ENCODE measurements at regions not wholly inside any gene's neighbourhood (a gene's known extent, or its start where the extent isn't known, plus 50 kb on each side); places are given as distances from the start of the nearest gene placed in this dataset.

- no peaks in the 10 kb centered on the region for H3K36me3 ChIP-seq
- H3K27ac ChIP-seq (replicated peaks) = no peak overlapping the region
- TF ChIP-seq CTCF (IDR thresholded peaks at IDR 0.05; ENCODE audit: borderline replicate concordance) = no peak
- no peak for DNase-seq
- no peaks in the 10 kb centered on the region for H3K4me1 ChIP-seq
- H3K27me3 ChIP-seq (ENCODE audit: low read depth) = no peaks in the 10 kb centered on the region
- intact Hi-C loops (cut with micrococcal nuclease) = no loop called here
- H3K9me3 ChIP-seq (replicated peaks) = no peaks in the 10 kb centered on the region
- H3K4me3 ChIP-seq = no peak overlapping the region
Observed at GRCh38 chr3:70570584-70570983, 258.1 kb upstream of the MDFIC2 start.

- intact Hi-C loops (cut with micrococcal nuclease) = no loop called here
- TF ChIP-seq CTCF (IDR thresholded peaks at IDR 0.05; ENCODE audit: borderline replicate concordance) = no peak
- DNase-seq = no peak
- H3K9me3 ChIP-seq (replicated peaks) = peaks cover 4% of the 10 kb centered on the region
- H3K4me1 ChIP-seq = no peaks in the 10 kb centered on the region
- no peaks in the 10 kb centered on the region for H3K27me3 ChIP-seq (ENCODE audit: low read depth)
- no peaks in the 10 kb centered on the region for H3K36me3 ChIP-seq
- H3K27ac ChIP-seq (replicated peaks) = no peak overlapping the region
- no peak overlapping the region for H3K4me3 ChIP-seq
Observed at GRCh38 chr3:70568626-70569025, 256.2 kb upstream of the MDFIC2 start.

- no peak for DNase-seq
- H3K9me3 ChIP-seq (replicated peaks) = peaks cover 11% of the 10 kb centered on the region
- H3K36me3 ChIP-seq = no peaks in the 10 kb centered on the region
- no peaks in the 10 kb centered on the region for H3K4me1 ChIP-seq
- no peak for TF ChIP-seq CTCF (IDR thresholded peaks at IDR 0.05; ENCODE audit: borderline replicate concordance)
- no peak overlapping the region for H3K4me3 ChIP-seq
- H3K27me3 ChIP-seq (ENCODE audit: low read depth) = no peaks in the 10 kb centered on the region
- H3K27ac ChIP-seq (replicated peaks) = no peak overlapping the region
- intact Hi-C loops (cut with micrococcal nuclease) = no loop called here
Observed at GRCh38 chr3:70565861-70566260, 253.4 kb upstream of the MDFIC2 start.

GRCh38 chr3:70564552-70564951, 252.1 kb upstream of the MDFIC2 start:
- Histone ChIP-seq H3K4me1 (no peaks in the 10 kb centered on the region), H3K9me3 (replicated peaks) (peaks cover 11% of the 10 kb centered on the region), H3K27me3 (ENCODE audit: low read depth) (no peaks in the 10 kb centered on the region), H3K36me3 (no peaks in the 10 kb centered on the region), H3K4me3 (no peak overlapping the region), H3K27ac (replicated peaks) (no peak overlapping the region)
- DNase-seq = no peak
- TF ChIP-seq CTCF (IDR thresholded peaks at IDR 0.05; ENCODE audit: borderline replicate concordance) = no peak
- intact Hi-C loops (cut with micrococcal nuclease) = no loop called here

GRCh38 chr3:70561796-70562195, 249.4 kb upstream of the MDFIC2 start:
- Histone ChIP-seq H3K36me3 (no peaks in the 10 kb centered on the region), H3K4me1 (no peaks in the 10 kb centered on the region), H3K4me3 (no peak overlapping the region), H3K27me3 (ENCODE audit: low read depth) (no peaks in the 10 kb centered on the region), H3K9me3 (replicated peaks) (peaks cover 11% of the 10 kb centered on the region), H3K27ac (replicated peaks) (no peak overlapping the region)
- intact Hi-C loops (cut with micrococcal nuclease) = no loop called here
- no peak for DNase-seq
- no peak for TF ChIP-seq CTCF (IDR thresholded peaks at IDR 0.05; ENCODE audit: borderline replicate concordance)

GRCh38 chr3:70558956-70559355, 246.5 kb upstream of the MDFIC2 start:
- H3K9me3 ChIP-seq (replicated peaks) = peaks cover 10% of the 10 kb centered on the region
- no peaks in the 10 kb centered on the region for H3K27me3 ChIP-seq (ENCODE audit: low read depth)
- H3K4me3 ChIP-seq = no peak overlapping the region
- no peak for DNase-seq
- TF ChIP-seq CTCF (IDR thresholded peaks at IDR 0.05; ENCODE audit: borderline replicate concordance) = no peak
- H3K36me3 ChIP-seq = no peaks in the 10 kb centered on the region
- intact Hi-C loops (cut with micrococcal nuclease) = no loop called here
- no peaks in the 10 kb centered on the region for H3K4me1 ChIP-seq
- no peak overlapping the region for H3K27ac ChIP-seq (replicated peaks)

All from left ventricle myocardium inferior (tissue), 1 donor.